ENCODE measurements at regions not wholly inside any gene's neighbourhood (a gene's known extent, or its start where the extent isn't known, plus 50 kb on each side); places are given as distances from the start of the nearest gene placed in this dataset.

DNA sequence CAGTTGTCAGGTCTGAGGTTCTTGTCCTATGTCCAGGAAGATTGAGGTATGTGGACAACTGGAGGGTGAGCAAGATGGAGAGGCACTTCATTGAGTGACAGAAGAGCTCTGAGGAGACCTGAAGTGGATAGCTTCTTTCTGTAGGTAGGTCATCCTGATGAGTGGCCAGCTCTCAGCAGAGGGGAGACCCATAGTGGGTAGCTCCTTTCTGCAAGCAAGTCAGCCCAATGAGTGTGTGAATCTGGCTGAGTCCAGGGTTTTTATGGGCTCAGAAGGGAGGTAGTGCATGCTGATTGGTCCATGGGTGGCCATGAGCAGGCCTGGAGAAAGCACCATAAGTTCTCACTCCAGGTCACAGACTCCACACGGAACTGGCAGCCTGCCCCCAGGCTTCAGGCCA, 92.6 kb upstream of the GALNT5 start:
- 0 out of 3 replicates have a peak, but pooled peaks cover 3% of the 10 kb centered on the region for H3K36me3 Mint-ChIP-seq (ENCODE audit: low read depth)
- no peak overlapping the region for H3K27ac Mint-ChIP-seq
- no peak for ATAC-seq
- no peaks in the 10 kb centered on the region for H3K4me1 Mint-ChIP-seq
- H3F3A ChIP-seq (replicated peaks; ENCODE audit: low read depth): no peaks in the 10 kb centered on the region
- H3K4me2 ChIP-seq: no peak overlapping the region
- H3K27ac ChIP-seq (ENCODE audit: low read depth): no peak overlapping the region
- peaks cover 3% of the 10 kb centered on the region; the same call in 1 of the 2 replicates for H3K9me2 ChIP-seq (ENCODE audit: insufficient read depth)
- peaks cover 12% of the 10 kb centered on the region for H3K9me3 Mint-ChIP-seq
- H3K79me2 ChIP-seq (replicated peaks; ENCODE audit: insufficient read depth): no peaks in the 10 kb centered on the region
- no peak overlapping the region for H3K4me3 Mint-ChIP-seq
- H3K4me3 ChIP-seq: no peak overlapping the region
- H3K36me3 ChIP-seq (ENCODE audit: insufficient read depth): no peaks in the 10 kb centered on the region
- no peak overlapping the region for H2AFZ ChIP-seq
- H3K27me3 ChIP-seq (ENCODE audit: insufficient read depth): no peaks in the 10 kb centered on the region
- no peaks in the 10 kb centered on the region for H4K20me1 ChIP-seq (replicated peaks; ENCODE audit: insufficient read depth)
- H3K27me3 Mint-ChIP-seq (ENCODE audit: insufficient read depth, low read depth, poor library complexity): peaks cover 3% of the 10 kb centered on the region
- no peak for DNase-seq (ENCODE audit: low spot score)
- TF ChIP-seq ZNF114 (CRISPR knock-in tag; IDR thresholded peaks at IDR 0.05): no peak
- TF ChIP-seq, protein P1, sequence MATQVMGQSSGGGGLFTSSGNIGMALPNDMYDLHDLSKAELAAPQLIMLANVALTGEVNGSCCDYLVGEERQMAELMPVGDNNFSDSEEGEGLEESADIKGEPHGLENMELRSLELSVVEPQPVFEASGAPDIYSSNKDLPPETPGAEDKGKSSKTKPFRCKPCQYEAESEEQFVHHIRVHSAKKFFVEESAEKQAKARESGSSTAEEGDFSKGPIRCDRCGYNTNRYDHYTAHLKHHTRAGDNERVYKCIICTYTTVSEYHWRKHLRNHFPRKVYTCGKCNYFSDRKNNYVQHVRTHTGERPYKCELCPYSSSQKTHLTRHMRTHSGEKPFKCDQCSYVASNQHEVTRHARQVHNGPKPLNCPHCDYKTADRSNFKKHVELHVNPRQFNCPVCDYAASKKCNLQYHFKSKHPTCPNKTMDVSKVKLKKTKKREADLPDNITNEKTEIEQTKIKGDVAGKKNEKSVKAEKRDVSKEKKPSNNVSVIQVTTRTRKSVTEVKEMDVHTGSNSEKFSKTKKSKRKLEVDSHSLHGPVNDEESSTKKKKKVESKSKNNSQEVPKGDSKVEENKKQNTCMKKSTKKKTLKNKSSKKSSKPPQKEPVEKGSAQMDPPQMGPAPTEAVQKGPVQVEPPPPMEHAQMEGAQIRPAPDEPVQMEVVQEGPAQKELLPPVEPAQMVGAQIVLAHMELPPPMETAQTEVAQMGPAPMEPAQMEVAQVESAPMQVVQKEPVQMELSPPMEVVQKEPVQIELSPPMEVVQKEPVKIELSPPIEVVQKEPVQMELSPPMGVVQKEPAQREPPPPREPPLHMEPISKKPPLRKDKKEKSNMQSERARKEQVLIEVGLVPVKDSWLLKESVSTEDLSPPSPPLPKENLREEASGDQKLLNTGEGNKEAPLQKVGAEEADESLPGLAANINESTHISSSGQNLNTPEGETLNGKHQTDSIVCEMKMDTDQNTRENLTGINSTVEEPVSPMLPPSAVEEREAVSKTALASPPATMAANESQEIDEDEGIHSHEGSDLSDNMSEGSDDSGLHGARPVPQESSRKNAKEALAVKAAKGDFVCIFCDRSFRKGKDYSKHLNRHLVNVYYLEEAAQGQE (IDR thresholded peaks at IDR 0.05; ENCODE audit: unreplicated experiment): no peak
- no peak for TF ChIP-seq CREB1 (CRISPR knock-in tag; IDR thresholded peaks at IDR 0.05; ENCODE audit: low read depth)
- TF ChIP-seq POLR2AphosphoS5 (IDR thresholded peaks at IDR 0.05; ENCODE audit: low read depth): no peak
- TF ChIP-seq, protein P2, sequence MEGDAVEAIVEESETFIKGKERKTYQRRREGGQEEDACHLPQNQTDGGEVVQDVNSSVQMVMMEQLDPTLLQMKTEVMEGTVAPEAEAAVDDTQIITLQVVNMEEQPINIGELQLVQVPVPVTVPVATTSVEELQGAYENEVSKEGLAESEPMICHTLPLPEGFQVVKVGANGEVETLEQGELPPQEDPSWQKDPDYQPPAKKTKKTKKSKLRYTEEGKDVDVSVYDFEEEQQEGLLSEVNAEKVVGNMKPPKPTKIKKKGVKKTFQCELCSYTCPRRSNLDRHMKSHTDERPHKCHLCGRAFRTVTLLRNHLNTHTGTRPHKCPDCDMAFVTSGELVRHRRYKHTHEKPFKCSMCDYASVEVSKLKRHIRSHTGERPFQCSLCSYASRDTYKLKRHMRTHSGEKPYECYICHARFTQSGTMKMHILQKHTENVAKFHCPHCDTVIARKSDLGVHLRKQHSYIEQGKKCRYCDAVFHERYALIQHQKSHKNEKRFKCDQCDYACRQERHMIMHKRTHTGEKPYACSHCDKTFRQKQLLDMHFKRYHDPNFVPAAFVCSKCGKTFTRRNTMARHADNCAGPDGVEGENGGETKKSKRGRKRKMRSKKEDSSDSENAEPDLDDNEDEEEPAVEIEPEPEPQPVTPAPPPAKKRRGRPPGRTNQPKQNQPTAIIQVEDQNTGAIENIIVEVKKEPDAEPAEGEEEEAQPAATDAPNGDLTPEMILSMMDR (conservative IDR thresholded peaks at IDR 0.05; ENCODE audit: low read depth in 2 of 2): no peak
- TF ChIP-seq, protein P3, sequence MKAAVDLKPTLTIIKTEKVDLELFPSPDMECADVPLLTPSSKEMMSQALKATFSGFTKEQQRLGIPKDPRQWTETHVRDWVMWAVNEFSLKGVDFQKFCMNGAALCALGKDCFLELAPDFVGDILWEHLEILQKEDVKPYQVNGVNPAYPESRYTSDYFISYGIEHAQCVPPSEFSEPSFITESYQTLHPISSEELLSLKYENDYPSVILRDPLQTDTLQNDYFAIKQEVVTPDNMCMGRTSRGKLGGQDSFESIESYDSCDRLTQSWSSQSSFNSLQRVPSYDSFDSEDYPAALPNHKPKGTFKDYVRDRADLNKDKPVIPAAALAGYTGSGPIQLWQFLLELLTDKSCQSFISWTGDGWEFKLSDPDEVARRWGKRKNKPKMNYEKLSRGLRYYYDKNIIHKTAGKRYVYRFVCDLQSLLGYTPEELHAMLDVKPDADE (IDR thresholded peaks at IDR 0.05): no peak
- TF ChIP-seq EZH2 (IDR thresholded peaks at IDR 0.05; ENCODE audit: low read depth, unreplicated experiment): no peak
- no peak for TF ChIP-seq STAT1 (IDR thresholded peaks at IDR 0.05; ENCODE audit: unreplicated experiment)
- no peak for TF ChIP-seq JUNB (IDR thresholded peaks at IDR 0.05; ENCODE audit: unreplicated experiment)
- no peak for TF ChIP-seq NANOG (IDR thresholded peaks at IDR 0.05; ENCODE audit: borderline replicate concordance)
- TF ChIP-seq, protein P4, sequence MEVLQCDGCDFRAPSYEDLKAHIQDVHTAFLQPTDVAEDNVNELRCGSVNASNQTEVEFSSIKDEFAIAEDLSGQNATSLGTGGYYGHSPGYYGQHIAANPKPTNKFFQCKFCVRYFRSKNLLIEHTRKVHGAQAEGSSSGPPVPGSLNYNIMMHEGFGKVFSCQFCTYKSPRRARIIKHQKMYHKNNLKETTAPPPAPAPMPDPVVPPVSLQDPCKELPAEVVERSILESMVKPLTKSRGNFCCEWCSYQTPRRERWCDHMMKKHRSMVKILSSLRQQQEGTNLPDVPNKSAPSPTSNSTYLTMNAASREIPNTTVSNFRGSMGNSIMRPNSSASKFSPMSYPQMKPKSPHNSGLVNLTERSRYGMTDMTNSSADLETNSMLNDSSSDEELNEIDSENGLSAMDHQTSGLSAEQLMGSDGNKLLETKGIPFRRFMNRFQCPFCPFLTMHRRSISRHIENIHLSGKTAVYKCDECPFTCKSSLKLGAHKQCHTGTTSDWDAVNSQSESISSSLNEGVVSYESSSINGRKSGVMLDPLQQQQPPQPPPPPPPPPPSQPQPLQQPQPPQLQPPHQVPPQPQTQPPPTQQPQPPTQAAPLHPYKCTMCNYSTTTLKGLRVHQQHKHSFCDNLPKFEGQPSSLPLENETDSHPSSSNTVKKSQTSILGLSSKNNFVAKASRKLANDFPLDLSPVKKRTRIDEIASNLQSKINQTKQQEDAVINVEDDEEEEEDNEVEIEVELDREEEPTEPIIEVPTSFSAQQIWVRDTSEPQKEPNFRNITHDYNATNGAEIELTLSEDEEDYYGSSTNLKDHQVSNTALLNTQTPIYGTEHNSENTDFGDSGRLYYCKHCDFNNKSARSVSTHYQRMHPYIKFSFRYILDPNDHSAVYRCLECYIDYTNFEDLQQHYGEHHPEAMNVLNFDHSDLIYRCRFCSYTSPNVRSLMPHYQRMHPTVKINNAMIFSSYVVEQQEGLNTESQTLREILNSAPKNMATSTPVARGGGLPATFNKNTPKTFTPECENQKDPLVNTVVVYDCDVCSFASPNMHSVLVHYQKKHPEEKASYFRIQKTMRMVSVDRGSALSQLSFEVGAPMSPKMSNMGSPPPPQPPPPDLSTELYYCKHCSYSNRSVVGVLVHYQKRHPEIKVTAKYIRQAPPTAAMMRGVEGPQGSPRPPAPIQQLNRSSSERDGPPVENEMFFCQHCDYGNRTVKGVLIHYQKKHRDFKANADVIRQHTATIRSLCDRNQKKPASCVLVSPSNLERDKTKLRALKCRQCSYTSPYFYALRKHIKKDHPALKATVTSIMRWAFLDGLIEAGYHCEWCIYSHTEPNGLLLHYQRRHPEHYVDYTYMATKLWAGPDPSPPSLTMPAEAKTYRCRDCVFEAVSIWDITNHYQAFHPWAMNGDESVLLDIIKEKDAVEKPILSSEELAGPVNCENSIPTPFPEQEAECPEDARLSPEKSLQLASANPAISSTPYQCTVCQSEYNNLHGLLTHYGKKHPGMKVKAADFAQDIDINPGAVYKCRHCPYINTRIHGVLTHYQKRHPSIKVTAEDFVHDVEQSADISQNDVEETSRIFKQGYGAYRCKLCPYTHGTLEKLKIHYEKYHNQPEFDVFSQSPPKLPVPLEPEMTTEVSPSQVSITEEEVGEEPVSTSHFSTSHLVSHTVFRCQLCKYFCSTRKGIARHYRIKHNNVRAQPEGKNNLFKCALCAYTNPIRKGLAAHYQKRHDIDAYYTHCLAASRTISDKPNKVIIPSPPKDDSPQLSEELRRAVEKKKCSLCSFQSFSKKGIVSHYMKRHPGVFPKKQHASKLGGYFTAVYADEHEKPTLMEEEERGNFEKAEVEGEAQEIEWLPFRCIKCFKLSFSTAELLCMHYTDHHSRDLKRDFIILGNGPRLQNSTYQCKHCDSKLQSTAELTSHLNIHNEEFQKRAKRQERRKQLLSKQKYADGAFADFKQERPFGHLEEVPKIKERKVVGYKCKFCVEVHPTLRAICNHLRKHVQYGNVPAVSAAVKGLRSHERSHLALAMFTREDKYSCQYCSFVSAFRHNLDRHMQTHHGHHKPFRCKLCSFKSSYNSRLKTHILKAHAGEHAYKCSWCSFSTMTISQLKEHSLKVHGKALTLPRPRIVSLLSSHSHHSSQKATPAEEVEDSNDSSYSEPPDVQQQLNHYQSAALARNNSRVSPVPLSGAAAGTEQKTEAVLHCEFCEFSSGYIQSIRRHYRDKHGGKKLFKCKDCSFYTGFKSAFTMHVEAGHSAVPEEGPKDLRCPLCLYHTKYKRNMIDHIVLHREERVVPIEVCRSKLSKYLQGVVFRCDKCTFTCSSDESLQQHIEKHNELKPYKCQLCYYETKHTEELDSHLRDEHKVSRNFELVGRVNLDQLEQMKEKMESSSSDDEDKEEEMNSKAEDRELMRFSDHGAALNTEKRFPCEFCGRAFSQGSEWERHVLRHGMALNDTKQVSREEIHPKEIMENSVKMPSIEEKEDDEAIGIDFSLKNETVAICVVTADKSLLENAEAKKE (CRISPR knock-in tag; IDR thresholded peaks at IDR 0.05): no peak
- TF ChIP-seq EZH2phosphoT487 (IDR thresholded peaks at IDR 0.05; ENCODE audit: unreplicated experiment): no peak
- no peak for TF ChIP-seq ZNF331 (CRISPR knock-in tag; IDR thresholded peaks at IDR 0.05; ENCODE audit: low read depth)
- no peaks in the 10 kb centered on the region for H3K4me1 ChIP-seq (ENCODE audit: insufficient read depth)
